GM12878 (cell line): ENCODE measurements at regions not wholly inside any gene's neighbourhood (a gene's known extent, or its start where the extent isn't known, plus 50 kb on each side); places are given as distances from the start of the nearest gene placed in this dataset.
A peak's percentile ranks its signal among the peaks of the same experiment; 100 is the strongest.

Source experiments
- ATAC-seq: fragments of 200-7000 bp; cut with Tn5 transposase; 3 replicates; pipeline ENCODE4 v1.9.1; 2020; ENCODE audit warnings: mild to moderate bottlenecking, moderate library complexity
- BruUV-seq: library from RNA; stranded (reverse); fragments of 400-500 nt; replicated peaks from 2 replicates; lab custom pipeline; 2021; lab: Mats Ljungman, UMichigan
- CTCF ChIA-PET: fragments of 300-600 bp; sonication (Branson Sonifier 250); formaldehyde crosslinking; extraction: SDS; loops from one replicate; lab custom pipeline; 2021; ENCODE audit warnings: inconsistent platforms; lab: Yijun Ruan, JAX
- POLR2A ChIA-PET: fragments of 350-600 bp; formaldehyde crosslinking; extraction: SDS; loops from one replicate; lab custom pipeline; 2021; ENCODE audit warnings: inconsistent platforms; lab: Charles Lee
- RAD21 ChIA-PET: fragments of 300-600 bp; sonication (Branson Sonifier 250); formaldehyde crosslinking; loops from one replicate; lab custom pipeline; 2023; ENCODE audit warnings: antibody characterized with exemption; ENCODE audit not compliant: unreplicated experiment; lab: Charles Lee
- SMC1A ChIA-PET: fragments of 300-600 bp; sonication (Branson Sonifier 250); formaldehyde crosslinking; loops from one replicate; lab custom pipeline; 2023; ENCODE audit not compliant: unreplicated experiment, uncharacterized antibody; lab: Charles Lee
- DNase-seq: peaks from one replicate; pipeline ENCODE4 v3.0.0-alpha.2; 2011; ENCODE audit warnings: low read depth, low spot score
- FAIRE-seq: peaks from 3 replicates; lab custom pipeline; 2011; peaks lifted over from hg19 to GRCh38; lab: Jason Lieb, UNC
- H2AFZ ChIP-seq: 2 replicates; pipeline ENCODE4 v1.6.0; 2011; ENCODE audit warnings: low read depth, low read length, control low read depth; ENCODE audit not compliant: control insufficient read depth
- H3K27ac ChIP-seq: 2 replicates; pipeline ENCODE4 v1.5.1; 2011; ENCODE audit warnings: control low read depth; ENCODE audit not compliant: control insufficient read depth, insufficient read depth
- H3K27me3 ChIP-seq, 2 experiments: replicated peaks in 1 of 2; 2 replicates each; pipeline versions ENCODE4 v1.6.0 to v1.6.1; 2011; ENCODE audit warnings: low read length in 1 of 2; ENCODE audit not compliant: control insufficient read depth in 2 of 2, insufficient read depth in 2 of 2
- H3K36me3 ChIP-seq, 2 experiments: 2 replicates each; pipeline ENCODE4 v1.5.1; 2011; ENCODE audit warnings: low read length in 1 of 2; ENCODE audit not compliant: control insufficient read depth in 2 of 2, insufficient read depth in 2 of 2
- H3K4me1 ChIP-seq: 2 replicates; pipeline ENCODE4 v1.6.1; 2011; ENCODE audit warnings: mild to moderate bottlenecking, low read length, moderate library complexity, mixed read lengths; ENCODE audit not compliant: control insufficient read depth, insufficient read depth
- H3K4me2 ChIP-seq: 2 replicates; pipeline ENCODE4 v1.6.0; 2011; ENCODE audit warnings: control low read depth; ENCODE audit not compliant: control insufficient read depth, insufficient read depth
- H3K4me3 ChIP-seq: fragments of 200-600 bp; sonication (generic); 2 replicates; pipeline ENCODE4 v1.5.1; 2016
- H3K79me2 ChIP-seq: 2 replicates; pipeline ENCODE4 v1.6.0; 2011; ENCODE audit warnings: low read length; ENCODE audit not compliant: control insufficient read depth, insufficient read depth
- H3K9ac ChIP-seq: 2 replicates; pipeline ENCODE4 v1.8.0; 2011; ENCODE audit warnings: low read length, control low read depth, mixed read lengths; ENCODE audit not compliant: control insufficient read depth, insufficient read depth
- H3K9me3 ChIP-seq: replicated peaks from 3 replicates; pipeline ENCODE4 v1.5.1; 2011; ENCODE audit warnings: mild to moderate bottlenecking, low read length; ENCODE audit not compliant: control insufficient read depth, insufficient read depth
- H4K20me1 ChIP-seq: 2 replicates; pipeline ENCODE4 v1.6.0; 2011; ENCODE audit not compliant: control insufficient read depth, insufficient read depth
- IRF4 ChIP-seq: IDR thresholded peaks from 2 replicates; pipeline ENCODE4 v1.6.1; 2011; ENCODE audit warnings: low read depth, low read length
- MXI1 ChIP-seq: fragments of 150-350 bp; IDR thresholded peaks from 2 replicates; pipeline ENCODE4 v1.6.1; 2011; ENCODE audit warnings: low read depth, mild to moderate bottlenecking, inconsistent platforms, low read length, improper control_type of control experiment
- POLR2A ChIP-seq: IDR thresholded peaks from 2 replicates; pipeline ENCODE4 v1.6.1; 2011; ENCODE audit warnings: low read depth, mild to moderate bottlenecking, low read length
- ZBED1 ChIP-seq: IDR thresholded peaks from 2 replicates; pipeline ENCODE4 v1.6.1; 2016; ENCODE audit warnings: borderline replicate concordance
- WGBS: methylation state at CpG from one replicate; pipeline ENCODE4 v1.1.6; 2016; ENCODE audit warnings: low lambda C conversion rate; ENCODE audit not compliant: insufficient replicate concordance, insufficient coverage; ENCODE audit errors: missing lambda C conversion rate; 5-methylcytosine and 5-hydroxymethylcytosine counted together
- in situ Hi-C: fragments of 300-500 bp; cut with MboI; formaldehyde crosslinking; loops from 9 replicates; pipeline ENCODE4 v1.14.3; 2018; ENCODE audit warnings: mixed read lengths
- intact Hi-C: fragments of 100-400 bp; cut with micrococcal nuclease; formaldehyde crosslinking; loops from one replicate; pipeline ENCODE4 v1.14.2; 2022; ENCODE audit not compliant: unreplicated experiment
- TF ChIP-seq, protein P1 (sequence below): IDR thresholded peaks from 2 replicates; pipeline ENCODE4 v1.6.1; 2011; ENCODE audit warnings: borderline replicate concordance, low read depth, mild to moderate bottlenecking, moderate library complexity, low read length; ENCODE audit not compliant: insufficient read depth, poor library complexity, severe bottlenecking

- no peaks in the 10 kb centered on the region for H4K20me1 ChIP-seq
- H3K9ac ChIP-seq: no peak overlapping the region
- ChIA-PET SMC1A (interaction anchor here (0.6 to 1.0 kb wide), 2 partner anchors 12 to 83 kb away, joined by 3 read pairs; no protein-coding TSS in a partner anchor), POLR2A (no interaction called here)
- DNase-seq (no peak), ATAC-seq (no peak)
- H3K4me2 ChIP-seq: no peak overlapping the region
- H3K4me1 ChIP-seq: peaks cover 12% of the 10 kb centered on the region
- H3K36me3 ChIP-seq: no peaks in the 10 kb centered on the region
- in situ Hi-C loops: no loop called here
- H3K27me3 ChIP-seq: no peaks in the 10 kb centered on the region
- TF ChIP-seq ZBED1 (no peak), MXI1 (no peak), IRF4 (no peak), POLR2A (no peak)
- TF ChIP-seq, protein P1, sequence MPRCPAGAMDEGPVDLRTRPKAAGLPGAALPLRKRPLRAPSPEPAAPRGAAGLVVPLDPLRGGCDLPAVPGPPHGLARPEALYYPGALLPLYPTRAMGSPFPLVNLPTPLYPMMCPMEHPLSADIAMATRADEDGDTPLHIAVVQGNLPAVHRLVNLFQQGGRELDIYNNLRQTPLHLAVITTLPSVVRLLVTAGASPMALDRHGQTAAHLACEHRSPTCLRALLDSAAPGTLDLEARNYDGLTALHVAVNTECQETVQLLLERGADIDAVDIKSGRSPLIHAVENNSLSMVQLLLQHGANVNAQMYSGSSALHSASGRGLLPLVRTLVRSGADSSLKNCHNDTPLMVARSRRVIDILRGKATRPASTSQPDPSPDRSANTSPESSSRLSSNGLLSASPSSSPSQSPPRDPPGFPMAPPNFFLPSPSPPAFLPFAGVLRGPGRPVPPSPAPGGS: no peak
- TF ChIP-seq, all 136 proteins: peak for 0
- peak; percentile 35 for FAIRE-seq
- 100% methylated on average over 1 of the region's 1 CpG for WGBS
- no TSS peak for BruUV-seq
- Histone ChIP-seq H3K79me2 (no peaks in the 10 kb centered on the region), H2AFZ (no peak overlapping the region), H3K27ac (no peak overlapping the region), H3K9me3 (peaks cover 2% of the 10 kb centered on the region), H3K4me3 (no peak overlapping the region)
- ChIA-PET RAD21 (no interaction called here), CTCF (no interaction called here)
- intact Hi-C loops: no loop called here
Observed at GRCh38 chr5:143610946-143611345, 201.0 kb upstream of the HMHB1 start.
